Effector CD4-positive, alpha-beta T cell (primary cell): ENCODE measurements at regions not wholly inside any gene's neighbourhood (a gene's known extent, or its start where the extent isn't known, plus 50 kb on each side); places are given as distances from the start of the nearest gene placed in this dataset.
"Not testable (repeated sequence)": the region's sequence is repeated elsewhere in the genome, so short reads cannot be mapped to it uniquely, and the experiment has no call there.

Experiments
- DNase-seq: peaks from one replicate; pipeline ENCODE4 v3.0.0-alpha.2; 2020

GRCh38 chr3:31102196-31102879 is 207.9 kb upstream of the GADL1 start:
- DNase-seq, result no peak

- DNase-seq, result no peak
These were observed 208.7 kb upstream of the GADL1 start for GRCh38 chr3:31103181-31103580.

GRCh38 chr3:31103623-31104180 is 209.2 kb upstream of the GADL1 start:
- DNase-seq, result no peak

GRCh38 chr3:31105011-31105410 is 210.6 kb upstream of the GADL1 start:
- DNase-seq, result no peak

- DNase-seq, result no peak
These were observed 211.1 kb upstream of the GADL1 start for GRCh38 chr3:31105438-31106077.

- no peak for DNase-seq
These were observed 211.7 kb upstream of the GADL1 start for GRCh38 chr3:31106204-31106603.

- no peak for DNase-seq
These were observed 212.5 kb upstream of the GADL1 start for GRCh38 chr3:31106912-31107311.

- no peak for DNase-seq
These were observed 220.4 kb upstream of the GADL1 start for GRCh38 chr3:31114929-31115283.

- not testable (repeated sequence) for DNase-seq
These were observed 221.1 kb upstream of the GADL1 start for GRCh38 chr3:31115531-31115930.

GRCh38 chr3:31116651-31117050 is 222.2 kb upstream of the GADL1 start:
- DNase-seq, result no peak

- no peak for DNase-seq
These were observed 223.4 kb upstream of the GADL1 start for GRCh38 chr3:31117854-31118253.

- no peak for DNase-seq
These were observed 229.9 kb upstream of the GADL1 start for GRCh38 chr3:31124373-31124772.

GRCh38 chr3:31125413-31126020 is 231.1 kb upstream of the GADL1 start:
- no peak for DNase-seq

- DNase-seq, result no peak
These were observed 234.8 kb upstream of the GADL1 start for GRCh38 chr3:31129241-31129640.

GRCh38 chr3:31132132-31132769 is 237.8 kb upstream of the GADL1 start:
- no peak for DNase-seq

GRCh38 chr3:31133541-31133940 is 239.1 kb upstream of the GADL1 start:
- DNase-seq, result no peak

GRCh38 chr3:31135546-31135945 is 241.1 kb upstream of the GADL1 start:
- DNase-seq, result no peak

GRCh38 chr3:31137718-31138465 is 243.4 kb upstream of the GADL1 start:
- DNase-seq, result no peak

GRCh38 chr3:31140470-31140869 is 246.0 kb upstream of the GADL1 start:
- no peak for DNase-seq

- DNase-seq, result no peak
These were observed 247.7 kb upstream of the GADL1 start for GRCh38 chr3:31142139-31142538.

GRCh38 chr3:31142543-31142942 is 248.1 kb upstream of the GADL1 start:
- no peak for DNase-seq

GRCh38 chr3:31145062-31145461 is 250.6 kb upstream of the GADL1 start:
- no peak for DNase-seq

GRCh38 chr3:31147550-31147949 is 253.1 kb upstream of the GADL1 start:
- no peak for DNase-seq
